GM18951 (cell line): ENCODE measurements at regions not wholly inside any gene's neighbourhood (a gene's known extent, or its start where the extent isn't known, plus 50 kb on each side); places are given as distances from the start of the nearest gene placed in this dataset.

Experiments used
- POLR2A ChIP-seq: IDR thresholded peaks from 4 replicates; pipeline ENCODE4 v1.6.1; 2011; ENCODE audit warnings: mild to moderate bottlenecking; ENCODE audit not compliant: insufficient read length, insufficient read depth; ENCODE audit errors: extremely low read depth
- in situ Hi-C: fragments of 300-500 bp; cut with MboI; formaldehyde crosslinking; loops from one replicate; pipeline ENCODE4 v1.12.0; 2022; ENCODE audit warnings: low sequenced_read_pairs, mixed read lengths, inconsistent platforms; ENCODE audit not compliant: unreplicated experiment

- in situ Hi-C loops, result no loop called here
- TF ChIP-seq POLR2A, result no peak
Observed at GRCh38 chr9:26612211-26612610, 280.4 kb downstream of the CAAP1 start.

- TF ChIP-seq POLR2A, result no peak
- in situ Hi-C loops, result no loop called here
Observed at GRCh38 chr9:26606756-26607155, 285.8 kb downstream of the CAAP1 start.

- in situ Hi-C loops, result no loop called here
- TF ChIP-seq POLR2A, result no peak
Observed at GRCh38 chr9:26605367-26605766, 287.2 kb downstream of the CAAP1 start.

- no peak for TF ChIP-seq POLR2A
- in situ Hi-C loops, result no loop called here
Observed at GRCh38 chr9:26604076-26604662, 288.4 kb downstream of the CAAP1 start.

GRCh38 chr9:26603617-26604016 is 289.0 kb downstream of the CAAP1 start:
- no peak for TF ChIP-seq POLR2A

GRCh38 chr9:26597542-26598149 is 295.0 kb downstream of the CAAP1 start:
- in situ Hi-C loops, result no loop called here
- TF ChIP-seq POLR2A, result no peak

More at GRCh38 chr9:26603617-26604016, 289.0 kb downstream of the CAAP1 start:
- in situ Hi-C loops, result no loop called here

- in situ Hi-C loops, result no loop called here
- TF ChIP-seq POLR2A, result no peak
Observed at GRCh38 chr9:26579056-26579455, 313.5 kb downstream of the CAAP1 start.

GRCh38 chr9:26574898-26575440 is 317.6 kb downstream of the CAAP1 start:
- in situ Hi-C loops, result no loop called here

GRCh38 chr9:26574256-26574655 is 318.3 kb downstream of the CAAP1 start:
- in situ Hi-C loops, result no loop called here
- TF ChIP-seq POLR2A, result no peak

More at GRCh38 chr9:26574898-26575440, 317.6 kb downstream of the CAAP1 start:
- TF ChIP-seq POLR2A, result no peak

GRCh38 chr9:26567976-26568375 is 324.6 kb downstream of the CAAP1 start:
- TF ChIP-seq POLR2A, result no peak
- in situ Hi-C loops, result no loop called here

- TF ChIP-seq POLR2A, result no peak
- in situ Hi-C loops, result no loop called here
Observed at GRCh38 chr9:26566141-26566540, 326.5 kb downstream of the CAAP1 start.

GRCh38 chr9:26565118-26565517 is 327.5 kb downstream of the CAAP1 start:
- in situ Hi-C loops, result no loop called here

GRCh38 chr9:26562338-26562737 is 330.3 kb downstream of the CAAP1 start:
- in situ Hi-C loops, result no loop called here
- TF ChIP-seq POLR2A, result no peak

More at GRCh38 chr9:26565118-26565517, 327.5 kb downstream of the CAAP1 start:
- no peak for TF ChIP-seq POLR2A

- TF ChIP-seq POLR2A, result no peak
- in situ Hi-C loops, result no loop called here
Observed at GRCh38 chr9:26561928-26562327, 330.7 kb downstream of the CAAP1 start.

GRCh38 chr9:26559506-26559905 is 333.1 kb downstream of the CAAP1 start:
- no peak for TF ChIP-seq POLR2A
- in situ Hi-C loops, result no loop called here

- in situ Hi-C loops, result no loop called here
- no peak for TF ChIP-seq POLR2A
Observed at GRCh38 chr9:26551971-26552370, 340.6 kb downstream of the CAAP1 start.
